ENCODE measurements at regions not wholly inside any gene's neighbourhood (a gene's known extent, or its start where the extent isn't known, plus 50 kb on each side); places are given as distances from the start of the nearest gene placed in this dataset.

- TF ChIP-seq CTBP1 (IDR thresholded peaks at IDR 0.05; ENCODE audit: borderline replicate concordance) = no peak
- TF ChIP-seq PKNOX1 (IDR thresholded peaks at IDR 0.05) = no peak
- TF ChIP-seq ELF4 (IDR thresholded peaks at IDR 0.05) = no peak
- TF ChIP-seq SP1 (IDR thresholded peaks at IDR 0.05) = no peak
- TF ChIP-seq SUZ12 (IDR thresholded peaks at IDR 0.05) = no peak
- TF ChIP-seq HDGF (IDR thresholded peaks at IDR 0.05; ENCODE audit: borderline replicate concordance) = no peak
- TF ChIP-seq ARNT (IDR thresholded peaks at IDR 0.05) = no peak
- no peak for TF ChIP-seq TARDBP (IDR thresholded peaks at IDR 0.05)
- no peak for TF ChIP-seq FOXM1 (IDR thresholded peaks at IDR 0.05; ENCODE audit: borderline replicate concordance)
- TF ChIP-seq ZNF384 (IDR thresholded peaks at IDR 0.05) = no peak
Measured at GRCh38 chr2:219719521-219719920, 92.1 kb downstream of the SLC4A3 start.

Measured in HEK293T (cell line).